ENCODE measurements at regions not wholly inside any gene's neighbourhood (a gene's known extent, or its start where the extent isn't known, plus 50 kb on each side); places are given as distances from the start of the nearest gene placed in this dataset.

- no peak for TF ChIP-seq POLR2A (IDR thresholded peaks at IDR 0.05; ENCODE audit: low read length)
- TF ChIP-seq GATA1 (IDR thresholded peaks at IDR 0.05; ENCODE audit: low read depth, low read length): no peak
Observed at GRCh38 chr9:134229466-134230091, 65.2 kb upstream of the RNU6ATAC start.

Measured in erythroblast (primary cell).